Chondrocyte (in vitro differentiated cells): ENCODE measurements at regions not wholly inside any gene's neighbourhood (a gene's known extent, or its start where the extent isn't known, plus 50 kb on each side); places are given as distances from the start of the nearest gene placed in this dataset.

Experiments used
- DNase-seq: peaks from one replicate; pipeline ENCODE4 v3.0.0; 2021; ENCODE audit warnings: mixed read lengths, low spot score
- H3K27ac Mint-ChIP-seq: one replicate; pipeline ENCODE4 v1.8.0; 2021; ENCODE audit warnings: mild to moderate bottlenecking, moderate library complexity, mixed read lengths; ENCODE audit not compliant: unreplicated experiment
- H3K27me3 Mint-ChIP-seq: 2 replicates; pipeline ENCODE4 v1.8.0; 2021; ENCODE audit warnings: low read depth, mixed read lengths
- H3K36me3 Mint-ChIP-seq: 2 replicates; pipeline ENCODE4 v1.8.0; 2021; ENCODE audit warnings: low read depth, mixed read lengths
- H3K4me1 Mint-ChIP-seq: 2 replicates; pipeline ENCODE4 v1.8.0; 2021; ENCODE audit warnings: low read depth, mild to moderate bottlenecking, mixed read lengths
- H3K4me3 Mint-ChIP-seq: one replicate; pipeline ENCODE4 v1.8.0; 2021; ENCODE audit warnings: mild to moderate bottlenecking, moderate library complexity, mixed read lengths; ENCODE audit not compliant: unreplicated experiment
- H3K9me3 Mint-ChIP-seq: 2 replicates; pipeline ENCODE4 v1.8.0; 2021; ENCODE audit warnings: low read depth, mixed read lengths
- TF ChIP-seq, protein P1 (sequence below): fragments of 200-600 bp; sonication (generic); IDR thresholded peaks from 2 replicates; pipeline ENCODE4 v1.5.0; 2021; ENCODE audit warnings: antibody characterized with exemption, mild to moderate bottlenecking, moderate library complexity

DNA sequence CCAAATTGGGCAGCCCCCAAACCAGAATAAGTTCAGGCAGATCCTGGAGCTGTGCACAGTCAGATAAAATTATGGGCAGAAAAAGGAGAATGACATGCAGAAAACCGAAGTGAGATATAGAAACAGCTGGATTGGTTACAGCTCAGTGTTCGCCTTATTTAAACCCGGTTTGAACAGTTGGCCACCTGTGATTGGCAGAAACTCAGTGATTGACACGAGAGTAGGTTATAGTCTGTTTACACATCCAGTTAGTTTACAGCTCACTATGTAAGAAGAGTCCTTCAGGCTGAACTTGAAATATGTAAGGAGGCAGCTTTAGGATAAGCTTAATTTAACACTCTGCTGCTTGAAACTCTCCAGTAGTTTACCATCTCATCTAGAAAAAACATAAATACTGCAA is 271.6 kb upstream of the ARRDC4 start:
- TF ChIP-seq, protein P1, sequence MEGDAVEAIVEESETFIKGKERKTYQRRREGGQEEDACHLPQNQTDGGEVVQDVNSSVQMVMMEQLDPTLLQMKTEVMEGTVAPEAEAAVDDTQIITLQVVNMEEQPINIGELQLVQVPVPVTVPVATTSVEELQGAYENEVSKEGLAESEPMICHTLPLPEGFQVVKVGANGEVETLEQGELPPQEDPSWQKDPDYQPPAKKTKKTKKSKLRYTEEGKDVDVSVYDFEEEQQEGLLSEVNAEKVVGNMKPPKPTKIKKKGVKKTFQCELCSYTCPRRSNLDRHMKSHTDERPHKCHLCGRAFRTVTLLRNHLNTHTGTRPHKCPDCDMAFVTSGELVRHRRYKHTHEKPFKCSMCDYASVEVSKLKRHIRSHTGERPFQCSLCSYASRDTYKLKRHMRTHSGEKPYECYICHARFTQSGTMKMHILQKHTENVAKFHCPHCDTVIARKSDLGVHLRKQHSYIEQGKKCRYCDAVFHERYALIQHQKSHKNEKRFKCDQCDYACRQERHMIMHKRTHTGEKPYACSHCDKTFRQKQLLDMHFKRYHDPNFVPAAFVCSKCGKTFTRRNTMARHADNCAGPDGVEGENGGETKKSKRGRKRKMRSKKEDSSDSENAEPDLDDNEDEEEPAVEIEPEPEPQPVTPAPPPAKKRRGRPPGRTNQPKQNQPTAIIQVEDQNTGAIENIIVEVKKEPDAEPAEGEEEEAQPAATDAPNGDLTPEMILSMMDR: no peak
- Mint-ChIP-seq H3K9me3 (no peaks in the 10 kb centered on the region), H3K4me3 (no peak overlapping the region), H3K36me3 (no peaks in the 10 kb centered on the region), H3K27me3 (peaks cover 2% of the 10 kb centered on the region), H3K27ac (no peak overlapping the region), H3K4me1 (no peaks in the 10 kb centered on the region)
- no peak for DNase-seq

DNA sequence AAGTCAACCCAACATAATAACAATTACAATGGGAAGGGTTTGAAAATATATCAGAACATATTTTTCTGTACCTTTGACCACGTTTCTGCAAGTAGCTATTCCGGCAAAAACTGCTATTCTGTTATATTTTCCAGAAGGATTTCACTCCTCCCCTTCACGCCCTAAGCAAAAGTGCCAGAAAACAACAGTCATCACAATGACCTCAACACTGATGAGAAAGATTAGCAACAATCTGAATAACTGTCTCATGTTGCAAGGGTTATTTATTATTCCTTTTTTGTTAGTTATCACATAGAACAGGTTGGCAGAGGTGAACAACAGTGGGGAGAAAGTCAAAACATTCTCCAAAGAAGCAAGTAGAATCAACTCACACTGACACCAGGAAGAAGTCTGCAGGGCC is 269.4 kb upstream of the ARRDC4 start:
- DNase-seq: no peak
- H3K4me3 Mint-ChIP-seq: no peak overlapping the region
- H3K27me3 Mint-ChIP-seq: peaks cover 2% of the 10 kb centered on the region
- H3K27ac Mint-ChIP-seq: no peak overlapping the region
- TF ChIP-seq, protein P1: no peak
- no peaks in the 10 kb centered on the region for H3K9me3 Mint-ChIP-seq
- H3K36me3 Mint-ChIP-seq: no peaks in the 10 kb centered on the region
- H3K4me1 Mint-ChIP-seq: no peaks in the 10 kb centered on the region

DNA sequence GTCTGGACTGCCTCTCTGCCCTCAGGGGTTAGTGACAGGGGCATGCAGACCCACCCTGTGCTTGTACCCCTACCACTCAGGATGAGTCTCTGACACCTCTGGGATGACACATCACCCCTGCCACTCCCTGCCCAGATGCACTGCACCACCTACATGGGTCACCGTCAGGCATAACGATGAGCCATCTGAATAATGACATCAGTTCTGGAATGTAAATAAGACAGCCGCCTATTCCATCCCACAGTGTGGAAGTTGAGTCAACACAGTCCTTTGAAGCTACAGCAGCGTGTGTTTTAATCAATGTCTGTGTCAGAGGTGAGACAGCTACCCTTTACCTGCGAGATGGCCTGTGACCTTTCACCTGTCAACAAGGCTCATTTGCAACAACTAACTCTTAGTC is 268.7 kb upstream of the ARRDC4 start:
- Mint-ChIP-seq H3K27me3 (no peaks in the 10 kb centered on the region), H3K4me3 (no peak overlapping the region), H3K36me3 (no peaks in the 10 kb centered on the region), H3K27ac (no peak overlapping the region), H3K9me3 (peaks cover 1% of the 10 kb centered on the region), H3K4me1 (no peaks in the 10 kb centered on the region)
- DNase-seq: no peak
- TF ChIP-seq, protein P1: no peak

DNA sequence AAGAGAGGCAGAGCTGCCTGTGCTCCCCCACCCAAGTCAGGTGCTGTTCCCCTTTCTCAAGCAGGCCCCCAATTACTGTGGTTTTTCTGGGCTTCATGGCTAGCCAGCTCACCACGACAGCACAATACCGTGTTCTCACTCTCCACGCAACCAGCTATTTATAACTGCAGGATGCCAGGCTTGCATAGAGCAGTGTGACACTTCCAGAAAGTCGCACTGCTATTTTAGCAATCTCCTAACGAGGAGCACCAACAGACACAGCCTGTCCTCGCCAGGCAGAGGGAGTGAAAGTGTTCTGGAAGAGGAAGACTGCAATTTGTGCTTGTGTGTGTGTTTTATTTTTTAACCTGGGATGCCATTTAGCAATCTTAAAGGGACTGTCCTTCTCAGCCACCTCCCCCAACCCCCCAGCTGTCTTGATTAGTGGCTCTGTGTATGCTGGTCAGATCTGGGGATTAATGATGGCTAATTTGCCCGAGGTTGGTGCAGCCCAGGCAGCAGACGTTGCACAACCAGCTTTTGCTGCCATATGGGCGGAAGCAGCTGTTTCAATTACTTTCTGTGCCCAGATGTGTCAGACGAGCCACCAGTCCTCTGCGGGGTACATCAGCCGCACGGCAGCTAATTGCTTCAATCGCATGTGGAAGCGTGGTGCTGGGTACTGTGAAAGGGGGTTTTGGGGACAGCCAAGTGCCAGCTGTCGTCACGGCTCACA is 268.0 kb upstream of the ARRDC4 start:
- no peaks in the 10 kb centered on the region for H3K4me1 Mint-ChIP-seq
- no peaks in the 10 kb centered on the region for H3K36me3 Mint-ChIP-seq
- TF ChIP-seq, protein P1: no peak
- H3K27ac Mint-ChIP-seq: no peak overlapping the region
- no peak for DNase-seq
- H3K9me3 Mint-ChIP-seq: peaks cover 8% of the 10 kb centered on the region
- H3K4me3 Mint-ChIP-seq: no peak overlapping the region
- no peaks in the 10 kb centered on the region for H3K27me3 Mint-ChIP-seq

DNA sequence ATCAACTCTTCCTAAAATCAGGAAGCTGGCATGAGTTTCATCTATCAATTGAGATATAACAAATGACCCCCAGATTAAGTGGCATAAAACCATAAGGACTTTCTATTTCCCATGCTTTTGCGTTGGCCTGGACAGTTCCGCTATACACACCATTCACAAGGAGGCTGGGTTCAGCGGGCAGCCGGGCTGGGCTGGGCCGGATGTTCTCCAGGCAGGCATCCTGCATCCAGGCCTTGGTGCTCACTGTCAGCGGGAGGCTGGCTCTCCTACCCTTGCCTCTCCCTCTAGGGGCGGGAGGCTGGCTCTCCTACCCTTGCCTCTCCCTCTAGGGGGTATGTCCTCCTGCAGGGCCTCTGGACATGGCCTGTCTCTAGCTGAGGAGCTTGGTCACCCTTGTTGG is 266.0 kb upstream of the ARRDC4 start:
- Mint-ChIP-seq H3K27me3 (no peaks in the 10 kb centered on the region), H3K4me3 (no peak overlapping the region), H3K27ac (no peak overlapping the region), H3K9me3 (peaks cover 18% of the 10 kb centered on the region), H3K4me1 (no peaks in the 10 kb centered on the region), H3K36me3 (no peaks in the 10 kb centered on the region)
- DNase-seq: no peak
- TF ChIP-seq, protein P1: no peak
